ENCODE measurements at regions not wholly inside any gene's neighbourhood (a gene's known extent, or its start where the extent isn't known, plus 50 kb on each side); places are given as distances from the start of the nearest gene placed in this dataset.

DNA sequence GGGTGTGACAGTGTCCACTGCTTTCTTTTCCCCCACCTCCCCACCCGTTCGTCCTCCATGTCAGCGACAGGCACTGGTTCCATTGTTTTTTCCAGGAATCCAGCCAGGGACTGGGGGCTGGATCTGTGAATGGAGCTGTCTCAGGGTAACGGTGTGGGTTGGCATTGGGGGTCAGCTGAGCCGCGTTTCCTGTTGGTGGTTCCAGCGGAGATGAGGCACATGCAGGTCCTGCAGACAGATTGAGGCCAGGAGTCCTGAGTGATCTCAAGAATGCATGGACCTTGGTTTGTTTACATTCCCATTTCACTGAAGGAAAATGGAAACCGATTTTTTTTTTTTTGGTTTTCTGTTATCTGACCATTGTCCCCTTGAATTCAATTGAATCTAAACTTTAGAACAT, 303.9 kb downstream of the FGF9 start:
- Histone ChIP-seq H3K79me2 (ENCODE audit: control insufficient read depth, insufficient read depth, low read length) (no peaks in the 10 kb centered on the region), H2AFZ (ENCODE audit: low read depth, low read length) (no peak overlapping the region), H3K9ac (ENCODE audit: insufficient read depth in 1 of 2, low read depth in 2 of 2, low read length in 2 of 2) (no peak overlapping the region), H3K9me3 (replicated peaks; ENCODE audit: control insufficient read depth, insufficient read depth, low read depth, low read length) (no peaks in the 10 kb centered on the region), H3K36me3 (ENCODE audit: control insufficient read depth, insufficient read depth, low read length) (no peaks in the 10 kb centered on the region), H3K4me1 (replicated peaks in 1 of 2; ENCODE audit: control insufficient read depth in 2 of 2, insufficient read depth in 2 of 2, low read length in 2 of 2) (no peaks in the 10 kb centered on the region; a peak in 1 of 5 replicates), H3K4me3 (no peak overlapping the region), H3K27ac (ENCODE audit: extremely low read depth, low read depth, low read length) (no peak overlapping the region), H3K27me3 (ENCODE audit: control insufficient read depth in 2 of 2, insufficient read depth in 2 of 2, low read length in 2 of 2) (peaks cover 0 to 32% of the 10 kb centered on the region in 2 experiments; a peak in 2 of 5 replicates), H3K4me2 (ENCODE audit: insufficient read depth, low read length) (no peak overlapping the region), H4K20me1 (replicated peaks; ENCODE audit: control insufficient read depth, insufficient read depth, low read length) (no peaks in the 10 kb centered on the region), H3K9me1 (ENCODE audit: control insufficient read depth, insufficient read depth, low read length) (no peaks in the 10 kb centered on the region)
- 0% methylated on average over 7 of the region's 8 CpGs for WGBS (ENCODE audit: insufficient coverage, low coverage, missing lambda C conversion rate)
- ChIA-PET CTCF (ENCODE audit: low intra/inter-chr PET ratio) (no interaction called here), POLR2A (no interaction called here)
- intact Hi-C loops (cut with micrococcal nuclease), result no loop called here
- DNase-seq (ENCODE audit: extremely low read depth in 1 of 4, low spot score in 3 of 4) (no peak), ATAC-seq (no peak), FAIRE-seq (no peak)
- no TSS peak for BruUV-seq (replicated peaks)
- in situ Hi-C loops (cut with MboI), result no loop called here
- TF ChIP-seq, protein P1, sequence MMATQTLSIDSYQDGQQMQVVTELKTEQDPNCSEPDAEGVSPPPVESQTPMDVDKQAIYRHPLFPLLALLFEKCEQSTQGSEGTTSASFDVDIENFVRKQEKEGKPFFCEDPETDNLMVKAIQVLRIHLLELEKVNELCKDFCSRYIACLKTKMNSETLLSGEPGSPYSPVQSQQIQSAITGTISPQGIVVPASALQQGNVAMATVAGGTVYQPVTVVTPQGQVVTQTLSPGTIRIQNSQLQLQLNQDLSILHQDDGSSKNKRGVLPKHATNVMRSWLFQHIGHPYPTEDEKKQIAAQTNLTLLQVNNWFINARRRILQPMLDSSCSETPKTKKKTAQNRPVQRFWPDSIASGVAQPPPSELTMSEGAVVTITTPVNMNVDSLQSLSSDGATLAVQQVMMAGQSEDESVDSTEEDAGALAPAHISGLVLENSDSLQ (IDR thresholded peaks at IDR 0.05), result no peak
- TF ChIP-seq, protein P2, sequence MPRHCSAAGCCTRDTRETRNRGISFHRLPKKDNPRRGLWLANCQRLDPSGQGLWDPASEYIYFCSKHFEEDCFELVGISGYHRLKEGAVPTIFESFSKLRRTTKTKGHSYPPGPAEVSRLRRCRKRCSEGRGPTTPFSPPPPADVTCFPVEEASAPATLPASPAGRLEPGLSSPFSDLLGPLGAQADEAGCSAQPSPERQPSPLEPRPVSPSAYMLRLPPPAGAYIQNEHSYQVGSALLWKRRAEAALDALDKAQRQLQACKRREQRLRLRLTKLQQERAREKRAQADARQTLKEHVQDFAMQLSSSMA (CRISPR knock-in tag; IDR thresholded peaks at IDR 0.05), result no peak
- TF ChIP-seq BHLHE40 (IDR thresholded peaks at IDR 0.05; ENCODE audit: low read length) (no peak), TBL1XR1 (IDR thresholded peaks at IDR 0.05; ENCODE audit: low read length in 2 of 2) (no peak), PRMT5 (CRISPR knock-in tag; IDR thresholded peaks at IDR 0.05) (no peak), SAP30 (IDR thresholded peaks at IDR 0.05; ENCODE audit: borderline replicate concordance, insufficient read depth, low read depth, low read length, poor library complexity, severe bottlenecking) (no peak), FOXA1 (IDR thresholded peaks at IDR 0.05; ENCODE audit: borderline replicate concordance) (no peak), CHD2 (IDR thresholded peaks at IDR 0.05; ENCODE audit: low read depth, low read length) (no peak), CEBPG (CRISPR knock-in tag; IDR thresholded peaks at IDR 0.05) (no peak), CEBPG (tag; conservative IDR thresholded peaks at IDR 0.05 in 1 of 2, IDR thresholded peaks at IDR 0.05 in 1 of 2) (no peak)
- TF ChIP-seq, protein P3, sequence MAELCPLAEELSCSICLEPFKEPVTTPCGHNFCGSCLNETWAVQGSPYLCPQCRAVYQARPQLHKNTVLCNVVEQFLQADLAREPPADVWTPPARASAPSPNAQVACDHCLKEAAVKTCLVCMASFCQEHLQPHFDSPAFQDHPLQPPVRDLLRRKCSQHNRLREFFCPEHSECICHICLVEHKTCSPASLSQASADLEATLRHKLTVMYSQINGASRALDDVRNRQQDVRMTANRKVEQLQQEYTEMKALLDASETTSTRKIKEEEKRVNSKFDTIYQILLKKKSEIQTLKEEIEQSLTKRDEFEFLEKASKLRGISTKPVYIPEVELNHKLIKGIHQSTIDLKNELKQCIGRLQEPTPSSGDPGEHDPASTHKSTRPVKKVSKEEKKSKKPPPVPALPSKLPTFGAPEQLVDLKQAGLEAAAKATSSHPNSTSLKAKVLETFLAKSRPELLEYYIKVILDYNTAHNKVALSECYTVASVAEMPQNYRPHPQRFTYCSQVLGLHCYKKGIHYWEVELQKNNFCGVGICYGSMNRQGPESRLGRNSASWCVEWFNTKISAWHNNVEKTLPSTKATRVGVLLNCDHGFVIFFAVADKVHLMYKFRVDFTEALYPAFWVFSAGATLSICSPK (IDR thresholded peaks at IDR 0.05; ENCODE audit: borderline replicate concordance), result no peak
- TF ChIP-seq, protein P4, sequence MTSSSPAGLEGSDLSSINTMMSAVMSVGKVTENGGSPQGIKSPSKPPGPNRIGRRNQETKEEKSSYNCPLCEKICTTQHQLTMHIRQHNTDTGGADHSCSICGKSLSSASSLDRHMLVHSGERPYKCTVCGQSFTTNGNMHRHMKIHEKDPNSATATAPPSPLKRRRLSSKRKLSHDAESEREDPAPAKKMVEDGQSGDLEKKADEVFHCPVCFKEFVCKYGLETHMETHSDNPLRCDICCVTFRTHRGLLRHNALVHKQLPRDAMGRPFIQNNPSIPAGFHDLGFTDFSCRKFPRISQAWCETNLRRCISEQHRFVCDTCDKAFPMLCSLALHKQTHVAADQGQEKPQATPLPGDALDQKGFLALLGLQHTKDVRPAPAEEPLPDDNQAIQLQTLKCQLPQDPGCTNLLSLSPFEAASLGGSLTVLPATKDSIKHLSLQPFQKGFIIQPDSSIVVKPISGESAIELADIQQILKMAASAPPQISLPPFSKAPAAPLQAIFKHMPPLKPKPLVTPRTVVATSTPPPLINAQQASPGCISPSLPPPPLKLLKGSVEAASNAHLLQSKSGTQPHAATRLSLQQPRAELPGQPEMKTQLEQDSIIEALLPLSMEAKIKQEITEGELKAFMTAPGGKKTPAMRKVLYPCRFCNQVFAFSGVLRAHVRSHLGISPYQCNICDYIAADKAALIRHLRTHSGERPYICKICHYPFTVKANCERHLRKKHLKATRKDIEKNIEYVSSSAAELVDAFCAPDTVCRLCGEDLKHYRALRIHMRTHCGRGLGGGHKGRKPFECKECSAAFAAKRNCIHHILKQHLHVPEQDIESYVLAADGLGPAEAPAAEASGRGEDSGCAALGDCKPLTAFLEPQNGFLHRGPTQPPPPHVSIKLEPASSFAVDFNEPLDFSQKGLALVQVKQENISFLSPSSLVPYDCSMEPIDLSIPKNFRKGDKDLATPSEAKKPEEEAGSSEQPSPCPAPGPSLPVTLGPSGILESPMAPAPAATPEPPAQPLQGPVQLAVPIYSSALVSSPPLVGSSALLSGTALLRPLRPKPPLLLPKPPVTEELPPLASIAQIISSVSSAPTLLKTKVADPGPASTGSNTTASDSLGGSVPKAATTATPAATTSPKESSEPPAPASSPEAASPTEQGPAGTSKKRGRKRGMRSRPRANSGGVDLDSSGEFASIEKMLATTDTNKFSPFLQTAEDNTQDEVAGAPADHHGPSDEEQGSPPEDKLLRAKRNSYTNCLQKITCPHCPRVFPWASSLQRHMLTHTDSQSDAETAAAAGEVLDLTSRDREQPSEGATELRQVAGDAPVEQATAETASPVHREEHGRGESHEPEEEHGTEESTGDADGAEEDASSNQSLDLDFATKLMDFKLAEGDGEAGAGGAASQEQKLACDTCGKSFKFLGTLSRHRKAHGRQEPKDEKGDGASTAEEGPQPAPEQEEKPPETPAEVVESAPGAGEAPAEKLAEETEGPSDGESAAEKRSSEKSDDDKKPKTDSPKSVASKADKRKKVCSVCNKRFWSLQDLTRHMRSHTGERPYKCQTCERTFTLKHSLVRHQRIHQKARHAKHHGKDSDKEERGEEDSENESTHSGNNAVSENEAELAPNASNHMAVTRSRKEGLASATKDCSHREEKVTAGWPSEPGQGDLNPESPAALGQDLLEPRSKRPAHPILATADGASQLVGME (CRISPR knock-in tag; IDR thresholded peaks at IDR 0.05), result no peak
